Erythroblast (primary cell): ENCODE measurements at regions not wholly inside any gene's neighbourhood (a gene's known extent, or its start where the extent isn't known, plus 50 kb on each side); places are given as distances from the start of the nearest gene placed in this dataset.

Experiments used
- DNase-seq, 2 experiments: peaks; one replicate each; lab custom pipeline; 2025; lab: John Stamatoyannopoulos, UW
- GATA1 ChIP-seq: IDR thresholded peaks from 2 replicates; pipeline ENCODE4 v1.6.1; 2011; ENCODE audit warnings: low read depth, mild to moderate bottlenecking, control low read depth, low read length, moderate library complexity
- POLR2A ChIP-seq: IDR thresholded peaks from 2 replicates; pipeline ENCODE4 v1.6.1; 2011; ENCODE audit warnings: mild to moderate bottlenecking, low read length

DNA sequence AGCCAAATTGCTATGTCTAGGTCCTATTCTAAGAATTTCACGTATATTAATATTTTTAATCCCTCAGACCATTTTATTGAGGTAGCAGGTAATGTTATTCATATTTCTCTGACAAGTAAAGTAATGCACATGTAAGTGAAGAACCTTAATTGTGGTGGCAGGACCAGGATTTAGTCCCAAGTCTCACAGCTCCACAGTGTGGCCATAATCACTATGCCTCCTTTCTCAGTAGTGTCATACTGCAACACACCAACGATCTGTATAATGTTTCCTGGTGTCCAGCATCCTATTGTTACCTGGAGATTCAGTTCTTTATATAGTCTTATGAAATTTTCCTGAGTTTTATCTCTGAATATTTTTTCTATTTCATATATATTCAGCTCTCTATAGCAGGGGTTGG is 340.3 kb downstream of the OLFM4 start:
- DNase-seq, result no peak
- TF ChIP-seq GATA1, result no peak
- TF ChIP-seq POLR2A, result no peak

DNA sequence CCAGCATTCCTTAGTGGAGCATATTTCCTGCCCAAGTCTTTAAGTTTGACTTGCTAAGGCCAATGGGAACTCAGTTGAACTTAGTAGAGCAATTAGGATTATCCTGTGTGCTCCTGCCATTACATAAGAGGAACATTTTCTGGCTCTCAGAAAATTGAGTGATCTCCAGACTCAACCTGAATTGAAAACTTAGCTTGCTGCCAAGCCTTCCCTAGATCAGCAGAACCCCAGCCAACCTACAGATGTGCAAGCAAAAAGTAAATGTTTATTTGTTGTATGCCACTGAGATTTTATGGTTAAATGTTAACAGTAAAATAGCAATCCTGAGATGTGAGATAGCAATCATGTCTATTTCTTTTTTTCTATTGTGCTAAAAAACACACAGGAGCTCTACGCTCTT is 350.9 kb downstream of the OLFM4 start:
- TF ChIP-seq POLR2A, result no peak
- TF ChIP-seq GATA1, result no peak
- DNase-seq, result no peak

DNA sequence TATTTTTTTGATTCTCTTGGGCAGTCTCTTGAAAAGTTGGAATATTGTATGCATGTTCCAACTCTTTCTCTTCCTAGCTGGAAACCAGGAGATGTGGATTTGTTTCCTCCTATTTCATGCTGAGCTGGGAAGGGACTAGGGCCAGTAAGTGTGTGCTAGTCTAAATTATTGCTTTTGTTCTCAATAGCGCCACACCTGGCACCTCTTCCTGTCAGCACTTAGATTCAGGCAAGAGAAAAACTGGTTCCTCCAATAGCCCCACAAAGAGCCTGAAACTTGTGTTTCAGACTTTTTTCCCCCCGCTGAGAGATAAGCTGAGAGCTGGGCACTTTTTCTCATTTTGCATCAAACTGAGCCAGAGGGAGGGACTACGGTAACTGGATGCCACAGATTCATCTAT is 353.4 kb downstream of the OLFM4 start:
- no peak for DNase-seq

DNA sequence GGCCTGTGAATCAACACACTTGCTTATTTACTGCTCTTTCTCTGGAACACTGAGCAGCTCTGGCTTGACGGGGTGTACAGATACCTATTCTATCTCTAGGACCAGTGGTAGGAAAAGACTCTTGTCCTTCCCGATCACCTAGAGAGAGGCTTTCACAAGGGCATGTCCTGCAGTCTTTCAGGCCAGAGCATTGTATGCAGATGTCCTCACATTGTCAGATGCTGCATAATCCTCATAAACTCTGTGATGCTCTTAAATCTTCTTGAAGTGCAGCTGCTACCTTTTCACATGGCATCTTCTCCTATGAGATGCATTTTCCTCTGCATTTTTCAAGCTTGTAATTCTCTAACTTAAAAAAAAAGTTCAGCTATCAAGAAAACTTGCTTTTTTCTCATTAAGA is 369.4 kb downstream of the OLFM4 start:
- no peak for DNase-seq
- TF ChIP-seq POLR2A, result no peak
- TF ChIP-seq GATA1, result no peak

More for the DNA sequence above, 353.4 kb downstream of the OLFM4 start:
- no peak for TF ChIP-seq GATA1
- no peak for TF ChIP-seq POLR2A

DNA sequence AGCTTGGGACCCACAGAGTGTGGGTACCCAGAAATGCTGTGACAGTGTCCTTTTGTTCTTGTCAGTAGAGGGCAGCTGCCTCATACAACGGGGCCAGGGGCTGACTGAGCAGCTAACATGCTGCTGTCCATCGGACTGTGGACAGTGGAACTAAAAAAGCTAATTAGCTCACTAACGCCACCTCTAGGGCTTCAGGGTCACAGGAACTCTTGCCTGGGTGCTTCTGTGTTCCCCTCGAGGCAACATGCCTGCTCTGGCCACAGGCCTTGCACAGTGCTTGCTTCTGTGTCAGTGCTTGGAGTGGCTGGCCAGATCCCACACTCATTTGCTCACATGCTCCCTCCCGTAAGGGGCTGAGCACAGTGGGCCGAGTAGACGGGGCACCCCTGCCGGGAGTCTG is 377.0 kb downstream of the OLFM4 start:
- TF ChIP-seq GATA1 (no peak), POLR2A (no peak)
- DNase-seq, result no peak

DNA sequence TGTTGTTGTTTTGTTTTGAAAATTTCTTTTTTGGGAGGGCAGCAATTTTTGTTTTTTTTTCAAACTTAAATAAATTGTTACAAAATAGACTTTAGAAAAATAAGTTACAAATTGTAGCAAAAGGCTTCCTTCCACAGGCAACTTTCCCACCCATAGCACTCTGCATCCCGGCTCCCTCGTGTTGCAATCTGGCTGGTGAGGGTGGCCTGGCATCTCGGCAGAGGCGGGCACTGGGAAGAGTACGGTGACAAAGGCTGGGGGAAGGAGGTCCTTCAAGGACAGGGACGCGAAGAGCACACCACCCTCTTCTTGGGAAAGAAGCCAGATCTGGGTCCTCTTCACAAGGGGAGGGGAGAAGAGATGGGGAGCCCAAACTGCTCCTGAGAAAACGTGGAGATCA is 379.7 kb downstream of the OLFM4 start:
- DNase-seq, result no peak
- no peak for TF ChIP-seq POLR2A
- no peak for TF ChIP-seq GATA1

DNA sequence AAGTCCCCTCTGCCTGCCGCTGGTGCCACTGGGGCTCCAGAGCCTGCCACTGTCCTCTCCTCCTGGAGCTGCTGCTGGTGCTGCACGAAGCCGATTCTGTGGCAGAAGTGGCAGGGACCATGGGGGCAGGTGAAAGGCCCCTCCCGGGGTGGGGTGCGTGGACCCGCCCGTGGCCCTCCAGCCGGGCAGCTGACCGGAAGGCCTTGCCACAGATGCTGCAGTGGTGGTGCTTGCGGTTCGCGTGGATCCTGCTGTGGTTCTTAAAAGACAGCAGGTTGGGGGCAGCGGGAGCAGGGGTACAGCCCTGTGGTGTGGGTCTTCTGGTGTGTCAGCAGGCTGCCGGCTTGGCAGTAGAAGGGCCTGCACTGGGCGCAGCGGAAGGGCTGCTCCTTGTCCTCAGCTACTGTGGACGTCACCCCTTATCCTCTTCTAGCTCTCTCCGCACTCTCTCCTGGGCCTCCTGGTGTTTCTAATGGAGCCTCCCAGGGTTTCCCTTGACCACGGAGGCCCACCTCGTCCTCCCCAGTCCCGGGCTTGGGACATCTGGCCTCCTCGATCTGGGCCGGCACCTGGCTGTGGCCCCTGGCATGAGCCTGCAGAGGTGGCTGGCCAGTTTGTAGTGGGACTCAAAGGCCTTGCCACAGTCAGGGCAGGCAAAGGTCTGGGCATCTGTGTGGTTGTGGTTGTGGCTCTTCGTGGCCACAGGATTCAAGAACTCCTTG is 380.4 kb downstream of the OLFM4 start:
- DNase-seq, result no peak
- no peak for TF ChIP-seq POLR2A
- TF ChIP-seq GATA1, result no peak

DNA sequence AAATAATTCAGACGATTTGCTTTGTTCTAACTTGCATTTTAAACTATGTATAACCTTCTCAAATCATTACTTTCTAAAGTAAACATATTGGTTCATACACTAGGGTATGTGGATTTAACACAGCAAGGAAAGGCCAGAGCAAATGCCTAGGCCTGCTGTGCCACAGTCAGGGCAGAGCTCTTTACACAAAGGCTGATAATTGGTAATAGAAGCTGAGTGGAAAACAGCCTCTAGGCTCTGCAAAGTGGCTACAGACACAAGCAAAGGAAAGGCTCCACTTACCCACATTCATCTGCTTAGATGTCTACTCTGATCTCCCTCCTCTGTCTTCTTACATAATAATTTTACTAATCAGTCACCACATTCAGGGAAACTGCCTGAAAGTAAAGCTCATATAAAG is 382.9 kb downstream of the OLFM4 start:
- TF ChIP-seq POLR2A (no peak), GATA1 (no peak)
- DNase-seq, result no peak

DNA sequence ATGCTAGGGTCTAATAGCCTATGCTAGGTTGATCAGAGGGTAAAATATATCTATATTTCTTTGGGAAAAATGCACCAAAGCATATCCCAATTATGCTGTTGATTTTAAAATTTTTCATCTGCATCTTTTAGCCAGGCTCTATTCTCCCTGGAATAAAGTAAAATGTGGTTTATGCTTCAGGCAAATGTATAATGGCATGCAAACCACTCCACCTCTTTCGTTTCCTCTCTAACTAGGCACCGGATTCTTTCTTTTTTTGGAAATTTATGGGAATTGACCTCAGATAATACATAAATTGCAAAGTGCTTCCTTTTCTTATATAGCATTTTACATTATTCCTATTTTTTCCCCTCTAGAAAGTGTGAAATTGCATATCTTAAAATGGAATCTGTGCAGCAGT is 386.5 kb downstream of the OLFM4 start:
- no peak for DNase-seq
- no peak for TF ChIP-seq POLR2A
- TF ChIP-seq GATA1, result no peak

DNA sequence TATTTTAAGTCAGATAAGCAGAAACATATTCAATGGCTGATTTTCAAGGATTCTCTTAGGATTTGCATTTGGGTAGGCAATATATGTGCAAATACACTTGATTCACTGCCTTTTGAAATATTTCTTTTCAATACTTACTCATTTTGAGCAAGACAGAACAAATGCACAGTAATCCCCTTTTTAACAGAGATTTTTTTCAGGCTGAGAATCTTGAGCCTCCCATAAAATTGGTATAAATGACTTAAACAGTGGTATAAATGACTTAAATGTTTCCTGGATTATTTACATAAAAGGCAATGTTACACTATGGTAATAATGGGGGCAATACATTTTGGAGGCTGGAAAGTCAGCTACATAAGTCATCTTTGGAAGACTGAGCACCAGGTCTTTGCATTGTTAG is 389.0 kb downstream of the OLFM4 start:
- DNase-seq, result no peak
- TF ChIP-seq GATA1, result no peak
- no peak for TF ChIP-seq POLR2A

DNA sequence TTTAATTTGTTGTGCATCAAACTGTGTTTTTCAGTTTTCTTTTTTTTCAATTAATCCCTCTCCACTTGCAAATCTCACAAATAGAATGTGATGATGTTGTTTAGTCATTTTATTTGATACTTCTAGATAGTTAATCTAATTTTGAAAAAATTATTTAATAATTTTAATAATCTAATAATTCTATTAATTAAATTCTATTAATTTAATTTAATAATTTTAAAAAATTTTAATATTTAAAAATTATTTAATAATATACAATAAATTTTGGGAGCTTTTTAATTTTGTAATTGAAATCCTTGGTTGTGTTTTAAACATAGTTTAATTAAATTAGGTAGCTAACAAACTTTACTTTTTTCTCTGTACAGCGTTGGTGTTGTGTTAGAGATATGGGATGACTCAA is 393.8 kb downstream of the OLFM4 start:
- no peak for TF ChIP-seq GATA1
- TF ChIP-seq POLR2A, result no peak
- DNase-seq, result no peak

DNA sequence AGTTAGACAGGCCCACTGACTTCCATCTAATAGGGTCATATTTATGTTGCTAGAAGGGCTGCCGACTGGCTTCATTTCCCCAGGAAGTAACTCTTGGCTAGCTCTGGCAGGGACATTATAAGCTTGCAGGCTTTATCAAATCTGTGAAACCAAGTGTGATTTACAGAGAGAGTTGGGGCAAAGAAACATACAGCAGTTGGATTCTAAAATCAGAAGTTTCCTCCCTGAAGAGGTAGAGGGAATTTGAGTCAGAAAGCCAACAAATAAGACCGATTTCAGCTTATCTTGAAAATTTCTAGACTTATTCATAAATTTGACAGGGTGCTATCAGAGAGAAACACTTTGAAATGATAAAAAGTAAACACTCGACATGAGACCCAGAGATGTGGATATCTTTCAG is 407.8 kb downstream of the OLFM4 start:
- DNase-seq, result no peak
- TF ChIP-seq GATA1 (no peak), POLR2A (no peak)

DNA sequence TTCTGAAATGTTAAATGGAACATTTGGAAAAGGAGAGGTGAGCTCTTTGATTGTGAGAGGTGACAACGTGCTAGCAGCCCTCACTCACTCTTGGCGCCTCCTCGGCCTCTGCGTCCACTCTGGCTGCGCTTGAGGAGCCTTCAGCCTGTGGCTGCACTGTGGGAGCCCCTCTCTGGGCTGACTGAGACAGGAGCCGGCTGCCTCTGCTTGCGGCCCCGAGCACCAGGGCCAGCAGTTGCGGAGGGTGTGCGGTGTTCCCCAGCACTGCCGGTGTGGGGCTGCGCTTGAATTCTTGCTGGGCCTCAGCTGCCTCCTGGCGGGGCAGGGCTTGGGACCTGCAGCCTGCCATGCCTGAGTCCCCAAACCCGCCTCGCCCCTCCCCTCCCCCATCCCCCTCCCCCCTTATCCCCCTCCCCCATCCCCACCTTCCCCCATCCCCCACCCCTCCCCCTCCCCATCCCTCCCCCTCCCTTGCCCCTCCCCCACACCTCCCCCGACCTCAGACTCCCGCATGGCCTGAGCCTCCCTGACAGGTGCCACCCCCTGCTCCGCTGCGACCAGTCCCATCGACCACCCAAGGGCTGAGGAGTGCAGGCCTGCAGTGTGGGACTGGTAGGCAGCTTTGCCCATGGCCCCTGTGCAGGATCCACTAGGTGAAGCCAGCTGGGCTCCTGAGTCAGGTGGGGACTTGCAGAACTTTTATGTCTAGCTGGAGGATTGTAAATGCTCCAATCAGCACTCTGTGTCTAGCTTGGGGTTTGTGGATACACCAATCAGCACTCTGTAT is 411.0 kb downstream of the OLFM4 start:
- DNase-seq, result no peak
- no peak for TF ChIP-seq GATA1
- no peak for TF ChIP-seq POLR2A

DNA sequence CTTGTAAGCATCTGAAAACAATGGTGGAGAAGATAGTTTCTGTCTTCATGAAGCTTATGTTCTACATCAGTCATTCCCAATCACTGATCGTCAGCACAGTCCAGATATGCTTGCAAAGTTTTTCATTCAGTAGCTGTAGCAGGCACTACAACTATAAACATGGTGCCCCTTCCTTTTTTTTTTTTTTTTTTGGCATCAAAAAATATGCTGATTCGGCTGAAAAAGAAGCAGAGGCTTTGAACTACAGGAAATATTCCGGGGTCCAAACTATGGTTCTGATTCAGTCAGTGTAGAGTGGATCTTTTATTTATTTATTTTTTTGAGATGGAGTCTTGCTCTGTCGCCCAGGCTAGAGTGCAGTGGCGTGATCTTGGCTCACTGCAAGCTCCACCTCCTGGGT is 414.4 kb downstream of the OLFM4 start:
- no peak for TF ChIP-seq POLR2A
- no peak for TF ChIP-seq GATA1
- no peak for DNase-seq

DNA sequence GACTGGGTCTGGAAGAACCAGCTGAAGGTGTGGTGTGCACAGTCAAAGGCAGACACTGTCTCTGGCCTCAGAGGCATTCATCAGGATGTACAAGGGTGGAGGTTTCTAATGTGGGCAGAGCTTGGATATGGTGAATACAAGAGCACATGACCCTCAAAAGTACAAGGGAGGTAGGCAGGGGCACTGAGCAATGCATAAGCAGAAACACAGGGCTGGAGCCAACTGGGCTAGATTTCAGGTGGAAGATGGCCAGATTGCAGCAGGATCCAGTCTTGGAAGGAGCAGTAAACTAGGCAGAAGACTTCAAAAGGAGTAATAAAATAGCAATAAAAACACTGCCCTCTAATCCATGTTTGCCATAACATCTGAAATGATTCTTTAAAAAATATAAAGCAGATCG is 417.1 kb downstream of the OLFM4 start:
- DNase-seq, result no peak
- TF ChIP-seq POLR2A (no peak), GATA1 (no peak)
